ENCODE measurements at regions not wholly inside any gene's neighbourhood (a gene's known extent, or its start where the extent isn't known, plus 50 kb on each side); places are given as distances from the start of the nearest gene placed in this dataset.

DNA sequence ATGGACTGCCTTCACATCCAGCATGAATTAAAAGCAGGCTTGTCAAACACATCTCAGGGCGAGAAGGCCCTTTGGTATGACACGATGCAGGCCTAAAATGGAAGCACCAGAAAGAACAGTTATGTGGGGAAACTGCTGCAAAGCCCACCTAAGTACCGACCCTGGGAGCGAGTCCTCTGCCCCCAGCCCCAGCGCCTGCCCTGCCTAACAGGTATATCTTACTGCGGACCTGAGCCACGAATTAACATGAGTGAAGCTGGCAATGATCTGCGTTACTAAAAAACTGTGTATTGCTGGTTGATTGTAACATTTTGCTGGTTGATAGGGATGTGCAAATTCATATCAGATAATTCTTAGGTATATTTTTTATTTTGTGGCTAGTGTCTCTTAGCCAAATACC is 441.5 kb downstream of the ZNF516 start:
- no peak overlapping the region for H3K4me3 ChIP-seq (ENCODE audit: low read depth, low read length)
- TF ChIP-seq, protein P1, sequence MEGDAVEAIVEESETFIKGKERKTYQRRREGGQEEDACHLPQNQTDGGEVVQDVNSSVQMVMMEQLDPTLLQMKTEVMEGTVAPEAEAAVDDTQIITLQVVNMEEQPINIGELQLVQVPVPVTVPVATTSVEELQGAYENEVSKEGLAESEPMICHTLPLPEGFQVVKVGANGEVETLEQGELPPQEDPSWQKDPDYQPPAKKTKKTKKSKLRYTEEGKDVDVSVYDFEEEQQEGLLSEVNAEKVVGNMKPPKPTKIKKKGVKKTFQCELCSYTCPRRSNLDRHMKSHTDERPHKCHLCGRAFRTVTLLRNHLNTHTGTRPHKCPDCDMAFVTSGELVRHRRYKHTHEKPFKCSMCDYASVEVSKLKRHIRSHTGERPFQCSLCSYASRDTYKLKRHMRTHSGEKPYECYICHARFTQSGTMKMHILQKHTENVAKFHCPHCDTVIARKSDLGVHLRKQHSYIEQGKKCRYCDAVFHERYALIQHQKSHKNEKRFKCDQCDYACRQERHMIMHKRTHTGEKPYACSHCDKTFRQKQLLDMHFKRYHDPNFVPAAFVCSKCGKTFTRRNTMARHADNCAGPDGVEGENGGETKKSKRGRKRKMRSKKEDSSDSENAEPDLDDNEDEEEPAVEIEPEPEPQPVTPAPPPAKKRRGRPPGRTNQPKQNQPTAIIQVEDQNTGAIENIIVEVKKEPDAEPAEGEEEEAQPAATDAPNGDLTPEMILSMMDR (IDR thresholded peaks at IDR 0.05; ENCODE audit: low read depth, low read length): no peak

DNA sequence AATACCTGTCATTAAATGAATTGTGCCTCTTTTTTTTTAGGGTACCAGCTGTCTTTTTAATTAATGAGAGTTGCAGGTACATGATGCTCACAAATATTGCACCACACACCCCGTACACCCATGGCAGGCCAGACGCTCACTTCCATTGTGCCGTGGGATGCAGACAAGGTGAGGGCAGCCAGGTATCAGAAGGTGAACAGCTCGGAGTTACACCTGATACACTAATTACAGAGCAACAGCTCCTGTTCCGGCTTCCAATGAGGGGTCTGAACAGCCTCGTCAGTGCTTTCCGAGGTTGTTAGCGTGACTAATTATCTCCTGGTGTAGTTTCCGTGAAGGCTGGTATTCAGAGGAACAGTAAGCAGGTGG is 442.8 kb downstream of the ZNF516 start:
- H3K4me3 ChIP-seq (ENCODE audit: low read depth, low read length): no peak overlapping the region
- TF ChIP-seq, protein P1 (IDR thresholded peaks at IDR 0.05; ENCODE audit: low read depth, low read length): no peak

GRCh38 chr18:76051396-76052226 is 443.4 kb downstream of the ZNF516 start:
- no peak overlapping the region for H3K4me3 ChIP-seq (ENCODE audit: low read depth, low read length)
- TF ChIP-seq, protein P1 (IDR thresholded peaks at IDR 0.05; ENCODE audit: low read depth, low read length): no peak

GRCh38 chr18:76046221-76046620 is 448.8 kb downstream of the ZNF516 start:
- TF ChIP-seq, protein P1 (IDR thresholded peaks at IDR 0.05; ENCODE audit: low read depth, low read length): no peak
- no peak overlapping the region for H3K4me3 ChIP-seq (ENCODE audit: low read depth, low read length)

DNA sequence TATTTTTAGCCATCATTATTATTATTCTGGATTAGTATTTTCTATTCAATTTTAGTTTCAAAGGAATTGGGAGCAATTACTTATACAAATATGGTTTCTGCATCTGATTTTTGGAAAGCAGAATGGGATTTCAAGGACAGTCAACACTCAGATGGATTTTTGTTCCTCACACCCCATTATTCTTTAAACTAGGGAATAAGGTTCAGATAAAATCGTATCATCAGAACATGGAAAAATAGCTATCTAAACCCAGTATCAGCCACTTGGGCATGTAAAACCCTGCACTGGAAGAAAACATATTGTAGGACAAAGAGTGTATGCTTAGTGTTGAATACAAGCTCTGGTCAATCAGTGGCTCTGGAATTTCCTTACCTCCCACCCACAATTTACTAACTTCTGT is 452.5 kb downstream of the ZNF516 start:
- TF ChIP-seq, protein P1 (IDR thresholded peaks at IDR 0.05; ENCODE audit: low read depth, low read length): no peak

DNA sequence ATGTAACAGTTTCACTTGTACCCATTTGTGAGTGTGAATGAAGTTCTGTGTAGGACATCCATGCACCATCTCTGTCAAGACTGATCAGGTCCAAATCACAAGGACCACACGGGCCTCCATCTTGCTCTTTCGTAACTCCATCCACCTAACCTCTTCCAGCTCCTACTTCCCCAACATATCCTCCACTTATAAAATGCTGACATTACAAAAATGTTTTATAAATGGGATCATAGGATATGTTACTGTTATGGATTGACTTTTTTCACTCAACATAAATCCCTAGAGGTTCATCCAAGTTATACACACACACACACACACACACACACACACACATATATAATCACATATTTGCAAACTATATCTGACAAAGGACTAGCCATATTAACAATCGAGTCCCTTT is 476.8 kb downstream of the ZNF516 start:
- TF ChIP-seq, protein P1 (IDR thresholded peaks at IDR 0.05; ENCODE audit: low read depth, low read length): no peak
- H3K4me3 ChIP-seq (ENCODE audit: low read depth, low read length): no peak overlapping the region

More for the DNA sequence above, 452.5 kb downstream of the ZNF516 start:
- no peak overlapping the region for H3K4me3 ChIP-seq (ENCODE audit: low read depth, low read length)

GRCh38 chr18:76013057-76013456 is 482.0 kb downstream of the ZNF516 start:
- no peak overlapping the region for H3K4me3 ChIP-seq (ENCODE audit: low read depth, low read length)
- TF ChIP-seq, protein P1 (IDR thresholded peaks at IDR 0.05; ENCODE audit: low read depth, low read length): no peak
